ENCODE measurements at regions not wholly inside any gene's neighbourhood (a gene's known extent, or its start where the extent isn't known, plus 50 kb on each side); places are given as distances from the start of the nearest gene placed in this dataset.

DNA sequence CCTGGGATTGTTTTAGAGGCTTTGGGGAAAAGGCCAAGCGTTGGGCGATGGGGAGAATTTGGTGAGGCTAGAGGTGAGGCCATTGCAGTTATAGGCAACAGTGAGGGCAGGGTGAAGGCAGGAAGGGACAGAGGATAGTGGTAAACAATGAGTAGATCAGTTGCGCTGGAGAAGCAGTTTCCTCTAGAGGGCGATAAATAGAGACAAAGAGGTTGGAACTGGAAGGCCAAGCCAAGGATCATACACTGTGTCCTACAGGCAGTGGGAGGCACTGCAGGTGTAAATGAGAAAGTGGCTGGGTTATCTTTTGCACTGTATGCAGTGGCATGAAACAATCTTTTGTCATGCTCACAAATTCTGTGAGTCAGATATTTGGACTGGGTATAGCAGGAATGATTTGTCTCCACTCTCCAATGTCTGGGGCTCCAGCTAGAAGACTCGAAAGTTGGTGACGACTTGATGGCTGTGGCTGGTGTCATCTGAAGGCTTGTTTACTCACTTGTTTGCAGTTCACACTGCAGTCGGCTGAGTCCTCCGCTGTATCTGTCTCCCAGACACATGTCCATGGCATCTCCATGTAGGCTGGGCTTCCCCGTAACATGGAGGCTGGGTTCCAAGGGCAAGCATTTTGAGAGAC lies 82.1 kb downstream of the TNP1 start:
- DNase-seq (ENCODE audit: low read depth) = no peak
- H3K4me3 ChIP-seq (ENCODE audit: low read depth, low read length) = no peak overlapping the region

- no peak for DNase-seq (ENCODE audit: low read depth)
- no peak overlapping the region for H3K4me3 ChIP-seq (ENCODE audit: low read depth, low read length)
These were observed 80.9 kb upstream of the IGFBP5 start for GRCh38 chr2:216776066-216776850.

GRCh38 chr2:216775043-216775453 lies 79.7 kb upstream of the IGFBP5 start:
- DNase-seq (ENCODE audit: low read depth) = peak; percentile 89

GRCh38 chr2:216774620-216775019 lies 79.3 kb upstream of the IGFBP5 start:
- peak; percentile 62 for DNase-seq (ENCODE audit: low read depth)
- no peak overlapping the region for H3K4me3 ChIP-seq (ENCODE audit: low read depth, low read length)

More at GRCh38 chr2:216775043-216775453, 79.7 kb upstream of the IGFBP5 start:
- H3K4me3 ChIP-seq (ENCODE audit: low read depth, low read length) = no peak overlapping the region

- no peak for DNase-seq (ENCODE audit: low read depth)
- no peak overlapping the region for H3K4me3 ChIP-seq (ENCODE audit: low read depth, low read length)
These were observed 78.8 kb upstream of the IGFBP5 start for GRCh38 chr2:216774180-216774579.

DNA sequence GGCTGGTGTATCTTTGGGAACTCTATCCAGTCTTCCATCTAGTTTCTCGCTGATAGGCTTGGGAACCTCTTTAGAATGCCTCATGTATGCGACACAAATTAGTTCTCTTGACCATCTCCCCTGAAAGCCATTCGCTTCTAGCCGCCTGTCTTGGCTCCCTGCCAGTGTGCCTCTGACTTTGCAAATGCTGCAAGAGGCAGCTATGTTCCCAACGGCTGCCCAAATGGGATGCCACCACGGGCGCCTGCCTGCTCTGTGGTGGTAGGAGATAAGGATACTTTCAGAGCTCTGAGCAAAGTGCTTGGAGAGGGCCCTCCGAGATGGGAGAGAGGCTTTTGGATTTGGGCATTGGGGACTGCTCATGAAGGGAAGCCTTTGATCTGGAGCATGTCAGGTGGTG lies 77.7 kb upstream of the IGFBP5 start:
- no peak for DNase-seq (ENCODE audit: low read depth)
- no peak overlapping the region for H3K4me3 ChIP-seq (ENCODE audit: low read depth, low read length)

GRCh38 chr2:216770717-216771116 lies 75.4 kb upstream of the IGFBP5 start:
- no peak overlapping the region for H3K4me3 ChIP-seq (ENCODE audit: low read depth, low read length)
- DNase-seq (ENCODE audit: low read depth) = no peak

- no peak for DNase-seq (ENCODE audit: low read depth)
- no peak overlapping the region for H3K4me3 ChIP-seq (ENCODE audit: low read depth, low read length)
These were observed 74.7 kb upstream of the IGFBP5 start for GRCh38 chr2:216770050-216770449.

- DNase-seq (ENCODE audit: low read depth) = no peak
- no peak overlapping the region for H3K4me3 ChIP-seq (ENCODE audit: low read depth, low read length)
These were observed 74.3 kb upstream of the IGFBP5 start for GRCh38 chr2:216769626-216770025.

GRCh38 chr2:216768908-216769411 lies 73.6 kb upstream of the IGFBP5 start:
- no peak overlapping the region for H3K4me3 ChIP-seq (ENCODE audit: low read depth, low read length)
- no peak for DNase-seq (ENCODE audit: low read depth)

DNA sequence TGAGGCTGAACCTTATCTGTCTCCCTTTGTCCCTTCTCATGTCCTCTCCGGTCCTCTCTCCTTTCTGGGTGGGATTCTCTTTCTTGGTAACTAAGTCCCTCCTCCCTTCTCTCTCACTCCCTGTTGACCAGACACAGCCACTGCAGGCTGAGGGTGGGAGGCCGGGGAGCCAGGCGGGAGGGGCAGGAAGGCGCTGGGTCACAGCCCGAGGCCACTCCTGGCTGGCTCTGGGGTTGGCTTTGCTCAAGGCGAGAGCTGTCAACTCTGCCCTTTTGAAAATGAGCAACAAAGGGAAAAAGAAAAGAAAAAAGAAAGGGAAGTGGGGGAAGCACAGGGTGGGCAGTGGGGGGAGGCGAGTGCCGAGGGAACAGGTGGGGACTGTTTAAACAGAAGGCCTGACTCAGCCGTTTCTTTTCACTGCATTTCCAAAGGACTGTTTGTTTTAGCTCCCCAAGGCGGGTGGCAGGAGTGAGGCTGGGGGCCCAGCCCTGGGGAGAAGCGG lies 70.5 kb upstream of the IGFBP5 start:
- no peak for DNase-seq (ENCODE audit: low read depth)
- H3K4me3 ChIP-seq (ENCODE audit: low read depth, low read length) = no peak overlapping the region

DNA sequence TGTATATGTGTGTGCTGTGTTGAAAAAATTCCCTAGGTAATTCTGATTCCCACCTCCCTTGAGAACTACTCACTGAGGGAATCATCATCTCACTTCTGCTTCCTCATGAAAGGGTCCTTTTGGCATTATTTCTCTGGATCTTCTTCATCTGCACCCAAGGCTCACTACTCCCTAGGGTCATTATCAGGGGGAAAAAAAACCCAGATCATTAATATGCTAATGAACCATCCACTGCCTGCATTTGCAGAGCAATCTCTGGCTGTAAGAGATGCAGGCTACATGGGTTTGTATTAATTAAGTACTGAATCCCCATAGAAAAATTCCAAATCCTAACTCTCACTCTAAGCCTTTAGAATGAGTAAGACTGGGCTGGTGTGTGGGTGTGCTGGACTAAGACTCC lies 68.0 kb upstream of the IGFBP5 start:
- no peak for DNase-seq (ENCODE audit: low read depth)
- no peak overlapping the region for H3K4me3 ChIP-seq (ENCODE audit: low read depth, low read length)

- no peak overlapping the region for H3K4me3 ChIP-seq (ENCODE audit: low read depth, low read length)
- no peak for DNase-seq (ENCODE audit: low read depth)
These were observed 66.5 kb upstream of the IGFBP5 start for GRCh38 chr2:216761809-216762208.

GRCh38 chr2:216761133-216761532 lies 65.8 kb upstream of the IGFBP5 start:
- no peak overlapping the region for H3K4me3 ChIP-seq (ENCODE audit: low read depth, low read length)
- DNase-seq (ENCODE audit: low read depth) = no peak

GRCh38 chr2:216758256-216759155 lies 63.2 kb upstream of the IGFBP5 start:
- no peak for DNase-seq (ENCODE audit: low read depth)

GRCh38 chr2:216757532-216757931 lies 62.2 kb upstream of the IGFBP5 start:
- H3K4me3 ChIP-seq (ENCODE audit: low read depth, low read length) = no peak overlapping the region
- no peak for DNase-seq (ENCODE audit: low read depth)

More at GRCh38 chr2:216758256-216759155, 63.2 kb upstream of the IGFBP5 start:
- H3K4me3 ChIP-seq (ENCODE audit: low read depth, low read length) = no peak overlapping the region

DNA sequence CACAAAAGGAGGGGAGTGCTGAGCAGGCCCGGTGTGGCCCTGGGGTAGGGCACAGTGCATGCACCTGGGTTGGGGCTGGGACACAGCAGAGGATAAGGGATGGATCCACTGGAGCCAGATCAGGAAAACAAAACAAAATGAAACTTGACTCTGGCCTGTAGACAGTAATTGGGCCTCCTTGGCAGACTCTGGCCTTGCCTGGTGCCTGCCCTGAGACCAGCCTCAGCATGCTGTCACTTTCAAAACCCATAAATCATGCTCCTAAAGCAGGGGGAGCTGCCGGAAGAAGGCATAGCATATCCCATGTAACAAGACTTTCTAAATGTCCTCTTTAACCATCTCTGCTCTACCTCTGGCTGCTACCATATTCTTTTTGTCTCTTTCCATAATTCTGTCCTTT lies 61.1 kb upstream of the IGFBP5 start:
- DNase-seq (ENCODE audit: low read depth) = no peak
- no peak overlapping the region for H3K4me3 ChIP-seq (ENCODE audit: low read depth, low read length)

DNA sequence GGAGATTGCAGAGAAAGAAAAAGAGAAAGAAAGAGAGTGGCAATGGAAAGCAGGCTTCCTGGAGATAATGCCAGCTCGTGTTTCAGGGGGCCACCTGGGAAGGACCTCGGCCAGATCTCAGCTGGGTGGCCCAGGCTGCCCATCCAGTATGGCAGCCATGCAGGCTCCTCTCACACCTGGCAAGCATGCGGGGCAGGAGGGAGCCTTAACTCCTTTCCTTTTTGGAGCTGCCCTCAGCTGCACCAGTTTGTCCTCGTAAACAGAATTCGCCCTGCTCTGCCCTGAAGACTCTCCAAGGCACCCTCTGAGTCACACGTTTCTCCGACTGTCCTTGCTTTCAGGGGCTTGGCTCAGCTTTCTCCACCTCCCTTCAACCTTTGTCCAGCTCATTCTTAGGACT lies 59.5 kb upstream of the IGFBP5 start:
- H3K4me3 ChIP-seq (ENCODE audit: low read depth, low read length) = no peak overlapping the region
- DNase-seq (ENCODE audit: low read depth) = no peak

GRCh38 chr2:216754336-216754735 lies 59.0 kb upstream of the IGFBP5 start:
- H3K4me3 ChIP-seq (ENCODE audit: low read depth, low read length) = no peak overlapping the region
- no peak for DNase-seq (ENCODE audit: low read depth)
